K562 (cell line): ENCODE measurements at regions not wholly inside any gene's neighbourhood (a gene's known extent, or its start where the extent isn't known, plus 50 kb on each side); places are given as distances from the start of the nearest gene placed in this dataset.

ENCODE experiments used
- ZBTB8A ChIP-seq: fragments of 450-650 bp; IDR thresholded peaks from 2 replicates; pipeline ENCODE4 v1.6.1; 2018; ENCODE audit warnings: mild to moderate bottlenecking, moderate library complexity; ENCODE audit not compliant: partially characterized antibody
- TF ChIP-seq, protein P1 (sequence below), 2 experiments: fragments of 450-650 bp in 1 of 2; sonication (generic) in 1 of 2; formaldehyde crosslinking in 1 of 2; IDR thresholded peaks; 2 replicates each; pipeline versions ENCODE4 v1.7.1 to v1.9.0; 2016 to 2022; ENCODE audit warnings: inconsistent platforms in 1 of 2, mild to moderate bottlenecking in 1 of 2, missing genetic modification reagents in 1 of 2
- TF ChIP-seq, protein P2 (sequence below): fragments of 450-650 bp; formaldehyde crosslinking; IDR thresholded peaks from 2 replicates; pipeline ENCODE4 v1.4.0; 2022; ENCODE audit warnings: missing genetic modification characterization

DNA sequence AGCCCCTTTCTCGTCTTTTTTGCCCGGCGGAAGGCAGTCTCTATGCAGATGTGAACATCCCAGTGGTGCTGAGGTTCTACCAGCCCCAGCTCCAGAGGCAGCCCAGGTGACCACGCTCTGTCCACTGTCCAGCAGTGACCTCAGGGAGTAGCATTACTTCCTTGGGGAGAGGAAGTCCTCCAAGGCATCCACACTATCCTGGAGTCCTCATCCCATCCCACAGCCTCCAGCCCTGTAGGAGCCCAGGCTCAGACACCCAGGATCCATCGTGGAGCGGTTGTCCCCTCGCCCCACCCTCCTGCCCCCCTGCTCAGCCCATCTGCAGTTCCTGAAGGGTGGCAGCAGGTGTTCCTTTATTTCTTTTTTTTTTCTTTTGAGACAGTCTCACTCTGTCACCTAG is 294.5 kb upstream of the IRX4 start (continued):
- TF ChIP-seq, protein P1, sequence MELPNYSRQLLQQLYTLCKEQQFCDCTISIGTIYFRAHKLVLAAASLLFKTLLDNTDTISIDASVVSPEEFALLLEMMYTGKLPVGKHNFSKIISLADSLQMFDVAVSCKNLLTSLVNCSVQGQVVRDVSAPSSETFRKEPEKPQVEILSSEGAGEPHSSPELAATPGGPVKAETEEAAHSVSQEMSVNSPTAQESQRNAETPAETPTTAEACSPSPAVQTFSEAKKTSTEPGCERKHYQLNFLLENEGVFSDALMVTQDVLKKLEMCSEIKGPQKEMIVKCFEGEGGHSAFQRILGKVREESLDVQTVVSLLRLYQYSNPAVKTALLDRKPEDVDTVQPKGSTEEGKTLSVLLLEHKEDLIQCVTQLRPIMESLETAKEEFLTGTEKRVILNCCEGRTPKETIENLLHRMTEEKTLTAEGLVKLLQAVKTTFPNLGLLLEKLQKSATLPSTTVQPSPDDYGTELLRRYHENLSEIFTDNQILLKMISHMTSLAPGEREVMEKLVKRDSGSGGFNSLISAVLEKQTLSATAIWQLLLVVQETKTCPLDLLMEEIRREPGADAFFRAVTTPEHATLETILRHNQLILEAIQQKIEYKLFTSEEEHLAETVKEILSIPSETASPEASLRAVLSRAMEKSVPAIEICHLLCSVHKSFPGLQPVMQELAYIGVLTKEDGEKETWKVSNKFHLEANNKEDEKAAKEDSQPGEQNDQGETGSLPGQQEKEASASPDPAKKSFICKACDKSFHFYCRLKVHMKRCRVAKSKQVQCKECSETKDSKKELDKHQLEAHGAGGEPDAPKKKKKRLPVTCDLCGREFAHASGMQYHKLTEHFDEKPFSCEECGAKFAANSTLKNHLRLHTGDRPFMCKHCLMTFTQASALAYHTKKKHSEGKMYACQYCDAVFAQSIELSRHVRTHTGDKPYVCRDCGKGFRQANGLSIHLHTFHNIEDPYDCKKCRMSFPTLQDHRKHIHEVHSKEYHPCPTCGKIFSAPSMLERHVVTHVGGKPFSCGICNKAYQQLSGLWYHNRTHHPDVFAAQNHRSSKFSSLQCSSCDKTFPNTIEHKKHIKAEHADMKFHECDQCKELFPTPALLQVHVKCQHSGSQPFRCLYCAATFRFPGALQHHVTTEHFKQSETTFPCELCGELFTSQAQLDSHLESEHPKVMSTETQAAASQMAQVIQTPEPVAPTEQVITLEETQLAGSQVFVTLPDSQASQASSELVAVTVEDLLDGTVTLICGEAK (IDR thresholded peaks at IDR 0.05): no peak
- TF ChIP-seq, protein P1 (CRISPR knock-in tag; IDR thresholded peaks at IDR 0.05): no peak
- no peak for TF ChIP-seq ZBTB8A
- TF ChIP-seq, protein P2, sequence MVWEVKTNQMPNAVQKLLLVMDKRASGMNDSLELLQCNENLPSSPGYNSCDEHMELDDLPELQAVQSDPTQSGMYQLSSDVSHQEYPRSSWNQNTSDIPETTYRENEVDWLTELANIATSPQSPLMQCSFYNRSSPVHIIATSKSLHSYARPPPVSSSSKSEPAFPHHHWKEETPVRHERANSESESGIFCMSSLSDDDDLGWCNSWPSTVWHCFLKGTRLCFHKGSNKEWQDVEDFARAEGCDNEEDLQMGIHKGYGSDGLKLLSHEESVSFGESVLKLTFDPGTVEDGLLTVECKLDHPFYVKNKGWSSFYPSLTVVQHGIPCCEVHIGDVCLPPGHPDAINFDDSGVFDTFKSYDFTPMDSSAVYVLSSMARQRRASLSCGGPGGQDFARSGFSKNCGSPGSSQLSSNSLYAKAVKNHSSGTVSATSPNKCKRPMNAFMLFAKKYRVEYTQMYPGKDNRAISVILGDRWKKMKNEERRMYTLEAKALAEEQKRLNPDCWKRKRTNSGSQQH (CRISPR knock-in tag): no peak
